ENCODE measurements at regions not wholly inside any gene's neighbourhood (a gene's known extent, or its start where the extent isn't known, plus 50 kb on each side); places are given as distances from the start of the nearest gene placed in this dataset.

- H3K27ac ChIP-seq, result no peak overlapping the region
- H3K27me3 ChIP-seq, result no peaks in the 10 kb centered on the region
- no peaks in the 10 kb centered on the region for H3K4me1 ChIP-seq
- intact Hi-C loops (cut with DNase I; ENCODE audit: low total_unique reads), result no loop called here
- H3K9me3 ChIP-seq, result no peaks in the 10 kb centered on the region
- no peak overlapping the region for H3K4me3 ChIP-seq
- TF ChIP-seq POLR2A (IDR thresholded peaks at IDR 0.05), result no peak
- TF ChIP-seq POLR2AphosphoS5 (IDR thresholded peaks at IDR 0.05), result no peak
- no peak for TF ChIP-seq CTCF (IDR thresholded peaks at IDR 0.05)
- H3K36me3 ChIP-seq, result no peaks in the 10 kb centered on the region
- no peak for DNase-seq (ENCODE audit: low spot score in 2 of 2)
Measured at GRCh38 chr4:38365261-38365660, 298.7 kb upstream of the KLF3 start.

GRCh38 chr4:38365748-38366310 lies 298.2 kb upstream of the KLF3 start:
- Histone ChIP-seq H3K27ac (no peak overlapping the region), H3K4me1 (no peaks in the 10 kb centered on the region), H3K27me3 (no peaks in the 10 kb centered on the region), H3K9me3 (no peaks in the 10 kb centered on the region), H3K36me3 (no peaks in the 10 kb centered on the region), H3K4me3 (no peak overlapping the region)
- DNase-seq (ENCODE audit: low spot score in 2 of 2), result no peak
- intact Hi-C loops (cut with DNase I; ENCODE audit: low total_unique reads), result no loop called here
- TF ChIP-seq CTCF (IDR thresholded peaks at IDR 0.05) (no peak), POLR2AphosphoS5 (IDR thresholded peaks at IDR 0.05) (no peak), POLR2A (IDR thresholded peaks at IDR 0.05) (no peak)

GRCh38 chr4:38366456-38366855 lies 297.5 kb upstream of the KLF3 start:
- intact Hi-C loops (cut with DNase I; ENCODE audit: low total_unique reads), result no loop called here
- H3K36me3 ChIP-seq, result no peaks in the 10 kb centered on the region
- no peak overlapping the region for H3K4me3 ChIP-seq
- H3K27me3 ChIP-seq, result no peaks in the 10 kb centered on the region
- no peak for TF ChIP-seq POLR2AphosphoS5 (IDR thresholded peaks at IDR 0.05)
- no peak for TF ChIP-seq POLR2A (IDR thresholded peaks at IDR 0.05)
- no peak for TF ChIP-seq CTCF (IDR thresholded peaks at IDR 0.05)
- no peaks in the 10 kb centered on the region for H3K9me3 ChIP-seq
- no peaks in the 10 kb centered on the region for H3K4me1 ChIP-seq
- no peak for DNase-seq (ENCODE audit: low spot score in 2 of 2)
- no peak overlapping the region for H3K27ac ChIP-seq

- DNase-seq (ENCODE audit: low spot score in 2 of 2), result no peak
- Histone ChIP-seq H3K9me3 (no peaks in the 10 kb centered on the region), H3K36me3 (no peaks in the 10 kb centered on the region), H3K4me3 (no peak overlapping the region), H3K27me3 (no peaks in the 10 kb centered on the region), H3K4me1 (no peaks in the 10 kb centered on the region), H3K27ac (no peak overlapping the region)
- no peak for TF ChIP-seq POLR2A (IDR thresholded peaks at IDR 0.05)
- TF ChIP-seq POLR2AphosphoS5 (IDR thresholded peaks at IDR 0.05), result no peak
- TF ChIP-seq CTCF (IDR thresholded peaks at IDR 0.05), result no peak
- intact Hi-C loops (cut with DNase I; ENCODE audit: low total_unique reads), result no loop called here
Measured at GRCh38 chr4:38366997-38367396, 297.0 kb upstream of the KLF3 start.

GRCh38 chr4:38367642-38368174 lies 296.3 kb upstream of the KLF3 start:
- Histone ChIP-seq H3K4me3 (no peak overlapping the region), H3K4me1 (no peaks in the 10 kb centered on the region), H3K9me3 (no peaks in the 10 kb centered on the region), H3K27ac (no peak overlapping the region), H3K36me3 (no peaks in the 10 kb centered on the region), H3K27me3 (no peaks in the 10 kb centered on the region)
- TF ChIP-seq POLR2A (IDR thresholded peaks at IDR 0.05), result no peak
- TF ChIP-seq POLR2AphosphoS5 (IDR thresholded peaks at IDR 0.05), result no peak
- no peak for TF ChIP-seq CTCF (IDR thresholded peaks at IDR 0.05)
- DNase-seq (ENCODE audit: low spot score in 2 of 2), result no peak
- intact Hi-C loops (cut with DNase I; ENCODE audit: low total_unique reads), result no loop called here

Measured in breast epithelium (tissue), 4 donors.